ENCODE measurements at regions not wholly inside any gene's neighbourhood (a gene's known extent, or its start where the extent isn't known, plus 50 kb on each side); places are given as distances from the start of the nearest gene placed in this dataset.

DNA sequence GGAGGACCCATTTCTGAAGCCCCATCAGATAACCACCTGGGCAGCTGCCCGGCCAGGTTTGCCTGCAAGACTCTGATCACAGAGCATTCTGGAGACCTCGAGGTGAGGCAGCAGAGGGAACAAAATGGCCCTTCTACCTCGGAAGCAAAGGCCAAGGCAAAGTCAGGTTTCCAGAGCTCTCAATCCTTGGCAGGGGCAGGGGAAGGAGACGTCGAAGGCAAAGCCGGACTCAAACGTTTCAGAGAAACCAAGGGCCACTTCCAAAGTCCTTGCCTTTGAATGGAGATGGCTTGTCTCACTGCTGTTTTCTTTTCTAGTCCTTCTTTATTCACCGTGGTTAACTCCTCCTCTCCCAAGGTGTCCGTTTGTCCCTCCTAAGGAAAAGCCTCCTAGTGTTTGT is 355.3 kb downstream of the SOX9 start:
- Histone ChIP-seq H3K4me3 (ENCODE audit: low read depth, low read length) (no peak overlapping the region), H3K27me3 (ENCODE audit: insufficient read depth, low read depth, severe bottlenecking) (no peaks in the 10 kb centered on the region), H3K27ac (no peak overlapping the region)

DNA sequence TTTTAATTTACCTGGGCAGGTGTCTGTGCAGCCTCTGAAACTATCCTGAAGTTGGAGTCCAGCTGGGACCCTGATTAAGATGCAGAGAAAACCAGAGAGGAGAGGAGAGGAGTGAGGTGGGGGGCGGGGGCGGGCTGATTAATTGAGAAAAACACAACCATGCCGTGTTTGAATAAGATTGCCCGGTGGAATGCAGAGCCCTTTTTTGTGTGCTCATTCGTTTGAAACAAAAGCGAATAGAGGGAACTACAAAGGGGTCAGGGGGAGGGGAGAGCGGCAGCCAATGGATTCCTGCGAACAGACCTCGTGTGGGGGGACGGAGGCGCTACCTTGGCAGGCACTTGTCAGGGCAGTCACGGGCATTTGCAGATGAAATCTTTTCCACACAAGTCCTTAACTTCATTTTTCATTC is 355.8 kb downstream of the SOX9 start:
- H3K27ac ChIP-seq, result no peak overlapping the region
- no peaks in the 10 kb centered on the region for H3K9me3 ChIP-seq (ENCODE audit: severe bottlenecking)
- H3K4me3 ChIP-seq (ENCODE audit: low read depth, low read length), result no peak overlapping the region
- TF ChIP-seq, protein P1, sequence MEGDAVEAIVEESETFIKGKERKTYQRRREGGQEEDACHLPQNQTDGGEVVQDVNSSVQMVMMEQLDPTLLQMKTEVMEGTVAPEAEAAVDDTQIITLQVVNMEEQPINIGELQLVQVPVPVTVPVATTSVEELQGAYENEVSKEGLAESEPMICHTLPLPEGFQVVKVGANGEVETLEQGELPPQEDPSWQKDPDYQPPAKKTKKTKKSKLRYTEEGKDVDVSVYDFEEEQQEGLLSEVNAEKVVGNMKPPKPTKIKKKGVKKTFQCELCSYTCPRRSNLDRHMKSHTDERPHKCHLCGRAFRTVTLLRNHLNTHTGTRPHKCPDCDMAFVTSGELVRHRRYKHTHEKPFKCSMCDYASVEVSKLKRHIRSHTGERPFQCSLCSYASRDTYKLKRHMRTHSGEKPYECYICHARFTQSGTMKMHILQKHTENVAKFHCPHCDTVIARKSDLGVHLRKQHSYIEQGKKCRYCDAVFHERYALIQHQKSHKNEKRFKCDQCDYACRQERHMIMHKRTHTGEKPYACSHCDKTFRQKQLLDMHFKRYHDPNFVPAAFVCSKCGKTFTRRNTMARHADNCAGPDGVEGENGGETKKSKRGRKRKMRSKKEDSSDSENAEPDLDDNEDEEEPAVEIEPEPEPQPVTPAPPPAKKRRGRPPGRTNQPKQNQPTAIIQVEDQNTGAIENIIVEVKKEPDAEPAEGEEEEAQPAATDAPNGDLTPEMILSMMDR (IDR thresholded peaks at IDR 0.05; ENCODE audit: low read depth, low read length), result no peak
- DNase-seq, result no peak
- no peaks in the 10 kb centered on the region for H3K27me3 ChIP-seq (ENCODE audit: insufficient read depth, low read depth, severe bottlenecking)
- H3K36me3 ChIP-seq, result no peaks in the 10 kb centered on the region

More for the DNA sequence above, 355.3 kb downstream of the SOX9 start:
- H3K36me3 ChIP-seq, result no peaks in the 10 kb centered on the region
- H3K9me3 ChIP-seq (ENCODE audit: severe bottlenecking), result no peaks in the 10 kb centered on the region
- no peak for DNase-seq
- TF ChIP-seq, protein P1 (IDR thresholded peaks at IDR 0.05; ENCODE audit: low read depth, low read length), result no peak

DNA sequence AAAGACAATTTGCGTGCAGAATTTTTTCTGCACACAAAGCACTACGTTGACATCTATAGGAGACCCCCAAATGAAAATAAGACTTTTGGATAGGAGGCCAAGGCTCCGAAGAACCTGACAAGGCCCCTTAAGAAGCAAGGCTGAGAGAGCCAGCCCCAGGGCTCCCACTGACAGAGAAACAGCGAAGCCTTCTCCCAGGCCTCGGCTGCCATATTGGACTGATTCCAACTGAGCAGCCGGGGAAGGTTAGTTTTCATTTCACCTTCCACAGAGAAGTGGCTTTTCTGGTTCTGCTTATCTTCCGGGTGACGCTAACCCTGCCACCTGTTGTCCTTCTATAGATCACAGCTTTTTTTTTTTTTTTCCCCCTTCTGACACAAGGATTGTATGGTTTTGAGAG is 356.7 kb downstream of the SOX9 start:
- no peak for DNase-seq

DNA sequence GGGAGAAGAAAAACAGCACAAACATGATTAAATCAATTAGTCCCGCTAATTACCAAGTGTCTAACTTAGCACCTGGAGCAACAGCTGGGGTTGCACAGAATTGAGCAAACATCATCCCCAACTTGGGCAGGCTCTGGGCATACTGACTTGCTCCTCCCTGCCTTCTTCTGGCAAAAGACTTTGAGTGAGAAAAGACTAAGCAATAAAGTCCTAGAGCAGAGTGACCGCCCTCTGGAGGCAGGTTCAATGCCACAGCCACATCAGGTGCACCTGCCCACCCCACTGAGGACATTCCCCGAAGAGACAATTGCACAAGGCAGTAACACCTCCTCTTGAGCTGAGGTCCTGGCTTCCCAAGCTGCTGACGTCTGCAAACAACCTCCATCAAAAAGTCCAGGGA is 358.3 kb downstream of the SOX9 start:
- DNase-seq, result no peak
- Histone ChIP-seq H3K27ac (no peak overlapping the region), H3K27me3 (ENCODE audit: insufficient read depth, low read depth, severe bottlenecking) (no peaks in the 10 kb centered on the region), H3K9me3 (ENCODE audit: severe bottlenecking) (no peaks in the 10 kb centered on the region), H3K36me3 (no peaks in the 10 kb centered on the region), H3K4me3 (ENCODE audit: low read depth, low read length) (no peak overlapping the region)
- TF ChIP-seq, protein P1 (IDR thresholded peaks at IDR 0.05; ENCODE audit: low read depth, low read length), result peak; percentile 46

More for the DNA sequence above, 356.7 kb downstream of the SOX9 start:
- H3K27me3 ChIP-seq (ENCODE audit: insufficient read depth, low read depth, severe bottlenecking), result no peaks in the 10 kb centered on the region
- no peak overlapping the region for H3K27ac ChIP-seq
- TF ChIP-seq, protein P1 (IDR thresholded peaks at IDR 0.05; ENCODE audit: low read depth, low read length), result no peak
- H3K9me3 ChIP-seq (ENCODE audit: severe bottlenecking), result no peaks in the 10 kb centered on the region
- H3K4me3 ChIP-seq (ENCODE audit: low read depth, low read length), result no peak overlapping the region
- no peaks in the 10 kb centered on the region for H3K36me3 ChIP-seq

DNA sequence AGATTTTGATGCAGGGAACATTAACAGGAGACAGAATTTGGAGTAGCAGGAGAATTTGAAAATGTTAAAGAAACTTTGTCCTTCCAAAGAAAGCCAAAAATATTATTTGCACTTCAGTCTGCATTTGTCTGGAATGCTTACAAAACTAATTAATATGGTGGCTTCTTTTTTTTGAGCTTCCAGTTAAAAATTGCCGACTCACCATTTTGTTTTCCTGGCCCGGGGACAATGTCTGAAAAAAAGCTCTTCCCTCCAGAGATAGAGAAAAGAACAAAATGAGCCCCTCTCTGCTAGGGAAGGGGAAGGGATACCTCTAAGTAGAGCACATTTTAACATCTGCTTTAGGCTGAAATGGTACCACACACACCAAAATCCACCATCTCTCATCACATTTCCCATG is 360.8 kb downstream of the SOX9 start:
- no peak for DNase-seq
- H3K27me3 ChIP-seq (ENCODE audit: insufficient read depth, low read depth, severe bottlenecking), result no peaks in the 10 kb centered on the region
- TF ChIP-seq, protein P1 (IDR thresholded peaks at IDR 0.05; ENCODE audit: low read depth, low read length), result no peak
- H3K36me3 ChIP-seq, result no peaks in the 10 kb centered on the region
- no peak overlapping the region for H3K4me3 ChIP-seq (ENCODE audit: low read depth, low read length)
- H3K9me3 ChIP-seq (ENCODE audit: severe bottlenecking), result no peaks in the 10 kb centered on the region
- H3K27ac ChIP-seq, result no peak overlapping the region

DNA sequence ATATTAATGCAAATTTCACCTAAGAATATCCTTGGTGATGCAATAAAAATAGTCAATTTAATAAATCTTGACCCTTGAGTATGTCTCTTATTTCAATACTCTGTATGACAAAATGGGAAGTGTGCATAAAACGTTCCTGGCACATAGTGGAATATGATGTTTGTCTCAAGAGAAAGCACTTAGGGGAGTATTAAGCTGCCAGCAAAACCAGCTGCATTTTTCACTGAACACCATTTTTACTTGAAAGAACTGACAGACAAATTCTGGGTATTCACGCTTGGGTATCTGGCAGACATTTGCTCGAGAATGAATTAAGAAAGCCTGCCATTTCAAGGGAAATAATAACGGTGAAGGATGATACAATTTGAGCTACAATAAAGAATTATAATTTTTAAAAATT is 364.8 kb downstream of the SOX9 start:
- no peak overlapping the region for H3K4me3 ChIP-seq (ENCODE audit: low read depth, low read length)
- H3K27ac ChIP-seq, result no peak overlapping the region
- TF ChIP-seq, protein P1 (IDR thresholded peaks at IDR 0.05; ENCODE audit: low read depth, low read length), result no peak
- no peaks in the 10 kb centered on the region for H3K36me3 ChIP-seq
- no peak for DNase-seq
- peaks cover 4% of the 10 kb centered on the region for H3K27me3 ChIP-seq (ENCODE audit: insufficient read depth, low read depth, severe bottlenecking)
- no peaks in the 10 kb centered on the region for H3K9me3 ChIP-seq (ENCODE audit: severe bottlenecking)

Measured in WERI-Rb-1 (cell line).